HEK293 (cell line): ENCODE measurements at regions not wholly inside any gene's neighbourhood (a gene's known extent, or its start where the extent isn't known, plus 50 kb on each side); places are given as distances from the start of the nearest gene placed in this dataset.

Experiments used
- CTCF ChIA-PET: fragments of 350-600 bp; formaldehyde crosslinking; extraction: SDS; loops from one replicate; lab custom pipeline; 2021; ENCODE audit warnings: antibody characterized with exemption; lab: Yijun Ruan, JAX
- POLR2A ChIA-PET: fragments of 300-600 bp; formaldehyde crosslinking; extraction: SDS; loops from one replicate; lab custom pipeline; 2020; ENCODE audit warnings: antibody characterized with exemption, inconsistent platforms; lab: Yijun Ruan, JAX
- H3K27ac ChIP-seq: fragments of 200-500 bp; sonication (Bioruptor generic); 2 replicates; pipeline ENCODE4 v1.5.1; 2014; ENCODE audit warnings: low read depth, low read length, control low read depth, inconsistent platforms; ENCODE audit errors: extremely low read depth
- H3K36me3 ChIP-seq, 2 experiments: fragments of 200-500 bp in 1 of 2; sonication (Bioruptor generic) in 1 of 2; 1 replicate in 1 of 2; 2 replicates in 1 of 2; pipeline ENCODE4 v1.5.1; 2014 to 2017; ENCODE audit warnings: inconsistent platforms in 2 of 2, low read length in 2 of 2; ENCODE audit not compliant: control insufficient read depth in 2 of 2, insufficient read depth in 1 of 2
- H3K4me1 ChIP-seq: fragments of 200-500 bp; sonication (Bioruptor generic); 2 replicates; pipeline ENCODE4 v1.5.1; 2014; ENCODE audit warnings: mild to moderate bottlenecking, low read length, inconsistent platforms; ENCODE audit not compliant: control insufficient read depth, insufficient read depth
- H3K4me3 ChIP-seq: 2 replicates; pipeline ENCODE4 v1.5.1; 2011; ENCODE audit warnings: low read depth, mild to moderate bottlenecking, control low read depth, low read length, moderate library complexity
- H3K9me3 ChIP-seq: fragments of 200-500 bp; sonication (Bioruptor generic); 2 replicates; pipeline ENCODE4 v1.5.1; 2014; ENCODE audit warnings: low read depth, low read length, inconsistent platforms; ENCODE audit not compliant: control insufficient read depth, insufficient read depth
- EGR2 ChIP-seq: fragments of 450-650 bp; formaldehyde crosslinking; IDR thresholded peaks from 2 replicates; pipeline ENCODE4 v1.5.1; 2016; ENCODE audit warnings: low read depth, missing biosample characterization, missing genetic modification characterization
- KLF10 ChIP-seq: fragments of 450-650 bp; IDR thresholded peaks from 2 replicates; pipeline ENCODE4 v1.5.1; 2018; ENCODE audit warnings: missing biosample characterization, mild to moderate bottlenecking, missing genetic modification characterization
- SP7 ChIP-seq: fragments of 450-650 bp; formaldehyde crosslinking; IDR thresholded peaks from 2 replicates; pipeline ENCODE4 v1.5.1; 2016; ENCODE audit warnings: missing biosample characterization, missing genetic modification characterization
- TCF7L2 ChIP-seq: IDR thresholded peaks from 2 replicates; pipeline ENCODE4 v1.6.1; 2011; ENCODE audit warnings: low read depth, mild to moderate bottlenecking, inconsistent platforms, low read length, moderate library complexity, borderline replicate concordance
- TRIM28 ChIP-seq: IDR thresholded peaks from 2 replicates; pipeline ENCODE4 v1.6.1; 2011; ENCODE audit warnings: low read length, control low read depth, borderline replicate concordance
- YY2 ChIP-seq: fragments of 450-650 bp; formaldehyde crosslinking; IDR thresholded peaks from 2 replicates; pipeline ENCODE4 v1.5.1; 2016; ENCODE audit warnings: missing biosample characterization, missing genetic modification characterization
- ZBTB7A ChIP-seq: fragments of 450-650 bp; formaldehyde crosslinking; IDR thresholded peaks from 2 replicates; pipeline ENCODE4 v1.5.1; 2016; ENCODE audit warnings: low read depth, missing biosample characterization, missing genetic modification characterization
- ZBTB8A ChIP-seq: fragments of 450-650 bp; formaldehyde crosslinking; IDR thresholded peaks from 2 replicates; pipeline ENCODE4 v1.5.1; 2016; ENCODE audit warnings: missing biosample characterization, missing genetic modification characterization
- ZEB2 ChIP-seq: fragments of 450-650 bp; formaldehyde crosslinking; IDR thresholded peaks from 2 replicates; pipeline ENCODE4 v1.5.1; 2016; ENCODE audit warnings: missing biosample characterization, missing genetic modification characterization
- ZFHX2 ChIP-seq: fragments of 450-650 bp; formaldehyde crosslinking; conservative IDR thresholded peaks from 2 replicates; pipeline ENCODE4 v1.5.1; 2016; ENCODE audit warnings: missing biosample characterization, missing genetic modification characterization
- ZNF10 ChIP-seq: fragments of 450-650 bp; formaldehyde crosslinking; IDR thresholded peaks from 2 replicates; pipeline ENCODE4 v1.5.1; 2017; ENCODE audit warnings: missing biosample characterization, missing genetic modification characterization
- ZNF18 ChIP-seq: fragments of 450-650 bp; formaldehyde crosslinking; IDR thresholded peaks from 2 replicates; pipeline ENCODE4 v1.5.1; 2016; ENCODE audit warnings: missing biosample characterization, missing genetic modification characterization
- ZNF2 ChIP-seq: fragments of 450-650 bp; formaldehyde crosslinking; IDR thresholded peaks from 2 replicates; pipeline ENCODE4 v1.5.1; 2016; ENCODE audit warnings: missing biosample characterization, missing genetic modification characterization
- ZNF274 ChIP-seq, 2 experiments: fragments of 200-500 bp in 1 of 2; fragments of 450-650 bp in 1 of 2; sonication (Bioruptor generic) in 1 of 2; formaldehyde crosslinking in 1 of 2; IDR thresholded peaks; 2 replicates each; pipeline versions ENCODE4 v1.5.1 to v1.6.1; 2014 to 2016; ENCODE audit warnings: borderline replicate concordance in 1 of 2, inconsistent platforms in 1 of 2, low read length in 1 of 2, missing biosample characterization in 1 of 2, missing genetic modification characterization in 1 of 2
- ZNF292 ChIP-seq: fragments of 450-650 bp; formaldehyde crosslinking; IDR thresholded peaks from 2 replicates; pipeline ENCODE4 v1.5.1; 2016; ENCODE audit warnings: low read depth, missing biosample characterization, missing genetic modification characterization, borderline replicate concordance
- ZNF518A ChIP-seq: fragments of 450-650 bp; formaldehyde crosslinking; conservative IDR thresholded peaks from 2 replicates; pipeline ENCODE4 v1.5.1; 2016; ENCODE audit warnings: low read depth, missing biosample characterization, missing genetic modification characterization
- ZNF548 ChIP-seq: fragments of 450-650 bp; formaldehyde crosslinking; IDR thresholded peaks from 2 replicates; pipeline ENCODE4 v1.5.1; 2016; ENCODE audit warnings: missing biosample characterization, missing genetic modification characterization
- ZNF677 ChIP-seq: fragments of 450-650 bp; IDR thresholded peaks from 2 replicates; pipeline ENCODE4 v1.5.0; 2018; ENCODE audit warnings: missing biosample characterization, mild to moderate bottlenecking, missing genetic modification characterization, moderate library complexity
- ZNF785 ChIP-seq: fragments of 450-650 bp; formaldehyde crosslinking; IDR thresholded peaks from 2 replicates; pipeline ENCODE4 v1.5.1; 2016; ENCODE audit warnings: missing biosample characterization, missing genetic modification characterization
- ZNF830 ChIP-seq: fragments of 450-650 bp; IDR thresholded peaks from 2 replicates; pipeline ENCODE4 v1.5.0; 2018; ENCODE audit warnings: missing biosample characterization, missing genetic modification characterization, low read depth, mild to moderate bottlenecking, moderate library complexity
- ZSCAN30 ChIP-seq: fragments of 450-650 bp; IDR thresholded peaks from 2 replicates; pipeline ENCODE4 v1.5.1; 2018; ENCODE audit warnings: missing biosample characterization, mild to moderate bottlenecking, missing genetic modification characterization, moderate library complexity

- TF ChIP-seq ZNF18: no peak
- TF ChIP-seq ZNF10 (tag by site-specific recombination): no peak
- no peak for TF ChIP-seq ZNF548 (tag by site-specific recombination)
- no peak for TF ChIP-seq EGR2 (tag by site-specific recombination)
- TF ChIP-seq ZEB2: no peak
- TF ChIP-seq ZNF785: no peak
- TF ChIP-seq ZNF677 (tag by site-specific recombination): no peak
- TF ChIP-seq, all 188 proteins: peak for 0
- Histone ChIP-seq H3K9me3 (no peaks in the 10 kb centered on the region), H3K4me1 (no peaks in the 10 kb centered on the region), H3K27ac (no peak overlapping the region), H3K4me3 (no peak overlapping the region), H3K36me3 (no peaks in the 10 kb centered on the region)
- ChIA-PET CTCF (no interaction called here), POLR2A (no interaction called here)
Observed at GRCh38 chr3:8204331-8204730, 297.3 kb upstream of the LMCD1 start.

- no peak overlapping the region for H3K27ac ChIP-seq
- no peaks in the 10 kb centered on the region for H3K4me1 ChIP-seq
- H3K36me3 ChIP-seq: no peaks in the 10 kb centered on the region
- POLR2A ChIA-PET: no interaction called here
- no peak for TF ChIP-seq ZBTB8A (tag by site-specific recombination)
- no peak for TF ChIP-seq ZFHX2 (tag by site-specific recombination)
- TF ChIP-seq ZEB2: no peak
- no peak for TF ChIP-seq ZNF830 (tag by site-specific recombination)
- no peak for TF ChIP-seq ZBTB7A
- TF ChIP-seq ZNF2 (tag by site-specific recombination): no peak
- TF ChIP-seq ZNF10 (tag by site-specific recombination): no peak
- TF ChIP-seq YY2 (tag by site-specific recombination): no peak
- TF ChIP-seq ZNF518A (tag by site-specific recombination): no peak
- CTCF ChIA-PET: no interaction called here
- H3K9me3 ChIP-seq: no peaks in the 10 kb centered on the region
- H3K4me3 ChIP-seq: no peak overlapping the region
Observed at GRCh38 chr3:8204853-8205650, 296.6 kb upstream of the LMCD1 start.

- ChIA-PET POLR2A (no interaction called here), CTCF (no interaction called here)
- H3K4me1 ChIP-seq: no peaks in the 10 kb centered on the region
- no peaks in the 10 kb centered on the region for H3K9me3 ChIP-seq
- H3K27ac ChIP-seq: no peak overlapping the region
- TF ChIP-seq ZSCAN30 (tag by site-specific recombination) (no peak), ZNF274 (IDR thresholded peaks at IDR 0.05; ENCODE audit: low read length) (no peak), ZNF274 (tag by site-specific recombination; IDR thresholded peaks at IDR 0.05; ENCODE audit: borderline replicate concordance) (no peak), SP7 (tag by site-specific recombination) (no peak), KLF10 (no peak), ZNF292 (no peak), TRIM28 (no peak), TCF7L2 (no peak)
- H3K36me3 ChIP-seq: no peaks in the 10 kb centered on the region
- no peak overlapping the region for H3K4me3 ChIP-seq
Observed at GRCh38 chr3:8205881-8206280, 295.7 kb upstream of the LMCD1 start.
